GM04504 (cell line): ENCODE measurements at regions not wholly inside any gene's neighbourhood (a gene's known extent, or its start where the extent isn't known, plus 50 kb on each side); places are given as distances from the start of the nearest gene placed in this dataset.

ENCODE experiments used
- DNase-seq: peaks from one replicate; pipeline ENCODE4 v3.0.0-alpha.2; 2012; ENCODE audit warnings: low read depth

DNA sequence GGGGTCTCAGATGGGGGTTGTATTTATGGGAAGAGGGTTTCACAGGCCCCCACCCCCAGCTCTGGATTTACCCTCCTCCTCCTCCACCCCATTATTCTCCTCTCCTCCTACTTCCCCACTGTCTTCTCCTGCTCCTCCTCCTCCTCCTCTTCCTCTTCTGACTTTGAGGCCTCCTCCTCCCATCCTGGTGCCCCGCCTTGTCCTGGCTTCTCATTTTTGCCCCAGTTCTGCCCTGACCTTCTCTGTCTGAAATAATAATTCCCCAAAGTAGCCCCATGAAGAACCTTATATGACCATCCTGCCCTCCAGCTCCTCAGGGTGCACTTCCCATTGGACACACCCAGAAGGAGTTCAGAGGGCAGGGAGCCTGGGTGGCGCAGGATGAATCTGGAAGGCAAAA, 351.4 kb upstream of the GATB start:
- DNase-seq = no peak

DNA sequence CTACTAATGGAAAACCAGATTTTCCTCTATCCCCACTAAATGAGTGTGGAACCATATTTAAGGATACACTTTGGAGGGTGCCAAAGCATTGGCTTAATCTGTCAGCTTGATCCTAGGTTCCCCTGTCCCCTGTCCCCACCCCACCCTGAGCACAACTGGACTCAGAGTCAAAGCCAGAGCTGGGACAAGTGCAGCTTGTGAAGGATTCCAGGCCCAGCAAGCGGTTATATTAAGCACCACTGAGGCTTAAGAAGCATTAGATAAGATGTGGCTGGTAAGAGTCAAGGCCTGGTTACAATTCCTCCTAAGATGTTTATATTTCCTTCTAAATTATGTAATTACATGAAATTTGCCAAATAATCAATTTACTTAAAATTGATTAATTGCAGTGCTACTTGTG, 350.0 kb upstream of the GATB start:
- no peak for DNase-seq

DNA sequence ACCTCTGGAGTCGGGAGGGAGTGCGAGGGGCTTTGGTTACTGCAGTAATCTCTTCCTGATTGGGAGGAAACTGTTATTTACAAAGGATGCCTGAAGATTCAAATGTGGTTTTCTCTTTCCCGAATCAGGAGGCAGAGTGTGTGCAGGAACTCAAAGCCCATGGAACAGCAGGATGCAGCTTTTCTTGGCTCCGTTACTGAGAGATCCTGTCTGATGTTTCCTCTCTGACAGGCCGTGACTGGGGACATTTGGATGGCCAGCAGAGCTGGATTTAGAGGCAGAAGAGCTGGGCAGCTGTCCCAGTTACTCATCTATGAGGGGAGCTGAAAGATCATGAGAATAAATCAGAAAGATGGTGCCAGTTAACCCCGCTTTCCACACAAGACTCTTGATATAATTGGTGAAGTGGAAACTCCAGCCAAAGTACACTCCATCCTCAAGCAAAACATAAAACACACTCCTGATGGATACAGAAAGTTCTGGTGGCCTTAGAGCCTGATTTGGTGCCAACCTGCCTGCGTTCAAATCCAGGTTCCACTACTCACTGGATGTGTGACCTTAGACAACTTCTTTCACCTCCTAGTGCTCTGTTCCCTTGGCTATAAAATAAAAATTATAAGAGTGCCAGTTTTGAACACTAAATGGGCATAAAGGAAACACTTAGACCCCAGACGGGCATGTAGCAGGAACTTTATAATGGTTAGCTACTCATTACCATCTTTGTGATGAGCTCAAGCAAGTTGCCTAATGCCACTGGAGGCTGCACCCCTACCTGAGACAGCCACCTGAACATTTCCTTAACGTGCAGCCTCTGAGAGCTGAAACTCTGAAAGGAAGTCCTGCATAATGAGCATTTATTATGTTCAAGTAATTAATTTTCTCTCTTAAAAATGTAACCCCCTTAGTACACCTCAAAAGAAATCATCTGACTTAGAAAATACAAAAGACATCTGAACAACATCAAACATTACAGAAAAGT, 349.0 kb upstream of the GATB start:
- DNase-seq = peak; percentile 48

DNA sequence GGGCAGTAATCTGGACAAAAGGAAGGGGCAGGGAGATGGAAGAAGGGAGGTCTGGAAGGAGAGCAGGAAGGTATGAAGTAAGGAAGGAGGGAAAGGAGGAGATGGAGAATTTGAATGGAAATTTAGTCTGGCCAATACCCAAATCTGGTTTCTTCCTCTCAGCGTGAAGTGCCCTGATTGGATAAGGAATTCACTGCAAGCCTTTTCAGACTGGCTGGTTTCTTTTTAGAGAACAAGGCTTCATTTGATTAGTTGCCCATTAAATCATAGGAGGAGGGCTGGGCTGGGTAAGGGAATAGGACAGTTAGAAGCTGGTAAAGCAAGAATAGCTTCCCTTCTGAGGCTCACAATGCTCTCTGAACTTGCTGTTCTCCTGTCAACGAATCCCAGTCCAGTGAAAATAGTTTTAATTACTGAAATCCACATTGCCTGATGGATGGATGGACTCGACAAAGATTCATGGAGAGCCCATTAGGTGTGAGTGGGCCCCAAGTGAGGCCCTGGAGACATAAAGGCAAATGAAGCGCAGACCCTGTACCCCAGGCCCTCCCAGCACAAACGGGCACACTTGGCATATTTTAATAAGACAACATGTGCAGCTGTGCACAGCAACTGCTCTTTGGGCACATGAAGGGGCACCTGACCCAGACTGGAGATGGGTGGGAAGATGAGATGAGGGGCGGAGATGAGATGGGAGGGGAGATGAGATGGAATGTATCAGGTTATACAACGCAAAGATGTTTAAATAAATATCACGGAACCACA, 347.1 kb upstream of the GATB start:
- DNase-seq = no peak

DNA sequence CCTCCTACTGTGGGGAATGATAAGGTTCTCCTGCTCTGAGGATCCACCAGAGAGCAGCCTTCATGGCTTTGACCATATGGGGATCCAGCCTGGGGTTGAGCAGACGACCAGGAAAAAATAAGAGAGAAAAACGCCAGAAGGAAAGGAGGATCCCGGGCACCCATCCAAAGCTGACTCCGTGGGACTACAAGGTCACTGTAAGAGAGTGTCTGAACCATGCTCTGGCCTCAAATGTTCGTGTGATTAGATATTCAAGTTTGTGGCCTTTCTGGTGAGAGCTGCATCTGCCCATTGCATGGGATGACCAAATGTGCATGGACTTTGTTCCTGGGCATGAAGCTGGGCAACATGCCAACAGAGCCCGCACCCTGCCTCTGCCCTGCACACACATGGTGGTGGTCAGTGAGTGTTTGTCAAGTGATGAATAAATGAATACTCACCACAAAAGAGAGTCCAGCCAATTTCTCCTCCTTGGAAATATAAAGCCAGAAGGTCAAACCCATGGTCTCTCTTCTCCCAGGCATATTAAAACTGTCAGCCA, 346.0 kb upstream of the GATB start:
- DNase-seq = no peak

- peak; percentile 95 for DNase-seq
Observed at GRCh38 chr4:152106113-152106763, 345.4 kb upstream of the GATB start.

- DNase-seq = no peak
Observed at GRCh38 chr4:152104901-152105357, 344.1 kb upstream of the GATB start.

- no peak for DNase-seq
Observed at GRCh38 chr4:152104356-152104755, 343.5 kb upstream of the GATB start.

- no peak for DNase-seq
Observed at GRCh38 chr4:152103181-152103901, 342.5 kb upstream of the GATB start.

DNA sequence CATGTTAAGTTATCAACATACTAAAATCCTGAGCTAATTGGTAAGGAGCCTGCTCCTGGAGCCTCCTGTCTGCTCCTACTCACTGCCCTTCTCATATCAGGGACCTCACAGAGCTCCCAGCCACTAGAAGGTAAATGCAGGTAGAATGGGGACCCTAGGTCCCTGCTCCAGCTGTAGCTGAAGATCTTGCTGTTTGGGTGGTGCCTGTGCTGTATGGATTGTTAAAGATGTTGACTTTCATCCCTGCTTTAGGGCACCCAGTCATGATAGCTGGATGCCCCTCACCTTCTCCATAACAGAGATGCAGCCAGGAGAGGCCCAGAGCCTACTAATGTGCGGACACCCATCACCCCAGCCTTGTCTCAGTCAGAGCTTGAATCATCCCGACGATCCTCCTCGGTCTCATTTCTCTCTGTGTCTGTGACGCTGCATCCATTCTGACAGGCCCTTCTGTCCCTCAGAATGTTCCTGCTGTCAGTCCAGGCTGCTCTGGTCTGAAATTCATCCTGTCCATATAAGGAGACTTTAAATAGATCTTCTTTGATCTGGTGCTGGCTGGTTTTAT, 341.7 kb upstream of the GATB start:
- no peak for DNase-seq

- DNase-seq = no peak
Observed at GRCh38 chr4:152101556-152102435, 341.0 kb upstream of the GATB start.

DNA sequence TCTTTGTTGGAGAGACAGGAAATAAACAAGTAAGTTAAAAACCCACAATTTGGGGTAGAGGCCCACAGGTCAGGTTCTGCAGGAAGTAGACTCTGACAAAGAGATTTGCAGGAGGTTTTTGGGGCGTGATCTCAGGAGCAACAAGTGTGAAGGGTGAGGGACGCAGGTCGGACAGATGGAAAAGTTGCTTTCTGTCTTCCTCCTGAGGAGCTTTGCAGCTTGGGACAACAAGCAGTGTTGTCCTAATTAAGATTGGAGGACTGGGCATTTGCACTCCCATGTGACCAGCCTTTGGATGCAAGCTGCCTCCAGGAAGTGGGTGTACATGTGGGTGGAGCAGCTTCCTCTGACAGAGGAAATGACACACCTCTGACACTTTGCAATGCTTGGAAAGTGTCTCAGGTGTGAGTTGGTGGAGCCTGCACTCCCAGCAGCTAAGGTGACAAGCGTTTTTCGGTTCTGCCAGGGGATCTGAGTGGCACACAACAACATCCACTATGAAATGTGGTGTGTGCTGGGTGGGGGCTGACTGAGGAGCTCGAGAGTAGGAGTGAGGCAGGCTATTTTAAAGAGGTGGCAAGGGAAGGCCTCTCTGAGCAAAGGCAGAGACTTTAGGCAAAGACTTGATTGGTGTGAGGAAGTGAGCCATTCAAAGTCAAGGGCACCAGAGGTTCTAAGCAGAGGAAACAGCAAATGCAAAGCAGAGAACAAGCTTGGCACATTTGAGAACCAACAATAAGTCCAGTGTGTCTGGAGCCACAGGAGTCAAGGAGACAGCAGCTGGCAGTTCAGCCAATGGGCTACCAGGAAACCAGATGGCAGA, 339.8 kb upstream of the GATB start:
- no peak for DNase-seq

DNA sequence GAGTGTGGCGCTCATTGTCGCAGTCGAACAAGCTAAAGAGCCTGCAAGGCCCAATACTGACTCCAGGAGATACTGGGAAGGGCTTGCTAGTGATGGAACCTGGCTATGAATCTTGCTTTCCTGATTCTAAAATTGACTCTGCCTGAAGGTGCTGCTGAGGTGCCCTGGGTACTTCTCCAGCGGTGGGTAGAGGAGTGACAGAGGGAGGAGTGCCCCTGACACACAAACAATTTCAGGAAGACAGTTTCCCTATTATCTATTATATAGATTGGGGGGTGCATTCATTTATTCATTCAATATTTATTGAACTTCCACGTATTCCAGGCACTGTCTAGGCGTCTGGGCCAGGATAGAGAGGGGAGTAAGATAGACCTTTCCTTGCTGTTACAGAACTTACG, 339.2 kb upstream of the GATB start:
- no peak for DNase-seq

DNA sequence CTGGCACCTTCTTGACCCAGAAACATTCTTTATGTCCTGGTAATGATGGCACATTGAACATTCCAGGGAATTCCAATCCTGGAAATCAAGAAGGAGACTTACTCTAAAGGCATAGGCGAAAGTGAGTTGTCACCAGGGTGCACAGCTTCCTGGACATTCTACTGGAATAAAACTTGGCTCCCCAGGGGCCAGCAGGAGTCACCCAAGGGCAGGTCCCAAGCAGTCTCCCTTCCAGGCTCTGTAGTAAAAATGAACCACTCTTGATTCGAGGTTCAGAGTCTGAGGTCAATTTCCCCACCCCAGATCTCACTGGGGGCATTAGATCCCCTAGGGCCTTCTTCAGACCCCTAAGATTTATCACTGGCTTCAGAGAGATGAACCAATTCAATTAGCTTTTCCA, 338.7 kb upstream of the GATB start:
- no peak for DNase-seq

DNA sequence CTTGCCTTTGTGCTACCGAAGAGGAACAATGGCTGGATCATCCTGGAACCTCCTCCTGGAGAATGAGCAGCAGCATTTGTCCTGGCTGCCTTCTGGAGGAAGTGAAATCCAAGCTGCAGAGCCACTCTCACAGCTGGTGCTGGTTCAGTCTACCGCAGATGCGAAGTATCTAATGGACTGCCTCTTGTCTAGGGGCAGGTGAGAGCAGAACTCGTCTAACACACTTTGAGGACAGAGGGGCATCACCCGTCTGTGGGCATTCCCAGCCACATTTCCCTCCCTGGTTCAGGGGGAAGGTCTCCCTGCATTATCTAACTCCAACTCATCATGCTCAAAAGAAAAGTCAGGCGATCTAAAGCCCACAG, 338.2 kb upstream of the GATB start:
- DNase-seq = no peak

DNA sequence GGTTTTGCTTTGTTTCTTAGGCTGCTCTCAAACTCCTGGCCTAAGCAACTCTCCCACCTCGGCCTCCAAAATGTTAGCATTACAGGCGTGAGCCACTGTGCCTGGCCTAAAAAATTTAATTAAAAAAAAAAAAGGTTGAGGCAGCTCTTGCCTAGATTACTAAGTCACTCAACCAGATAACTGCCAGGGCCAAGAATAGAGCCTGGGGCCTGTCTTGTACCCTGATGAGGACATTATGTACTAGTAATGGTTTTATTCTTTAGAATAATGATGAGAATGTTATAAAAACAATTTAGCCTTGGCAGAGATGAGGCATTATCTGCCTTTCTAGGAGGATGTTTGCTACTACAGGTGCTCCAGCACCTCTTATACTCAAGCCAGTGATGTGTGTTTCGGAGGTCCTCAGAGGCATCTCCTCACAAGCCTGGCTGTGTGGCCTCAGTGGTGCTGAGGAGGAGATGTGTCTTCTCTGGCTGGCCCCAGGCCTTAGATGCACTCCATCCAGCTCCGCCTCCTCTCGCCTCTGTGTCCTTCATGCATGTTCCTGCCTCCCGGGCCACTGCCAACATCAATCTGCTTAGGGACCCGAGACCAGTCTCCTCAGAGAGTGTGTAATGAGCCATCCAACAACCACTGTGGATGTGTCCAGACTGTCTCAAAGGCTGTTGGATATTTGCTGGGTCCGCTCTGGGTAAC, 337.7 kb upstream of the GATB start:
- DNase-seq = no peak

DNA sequence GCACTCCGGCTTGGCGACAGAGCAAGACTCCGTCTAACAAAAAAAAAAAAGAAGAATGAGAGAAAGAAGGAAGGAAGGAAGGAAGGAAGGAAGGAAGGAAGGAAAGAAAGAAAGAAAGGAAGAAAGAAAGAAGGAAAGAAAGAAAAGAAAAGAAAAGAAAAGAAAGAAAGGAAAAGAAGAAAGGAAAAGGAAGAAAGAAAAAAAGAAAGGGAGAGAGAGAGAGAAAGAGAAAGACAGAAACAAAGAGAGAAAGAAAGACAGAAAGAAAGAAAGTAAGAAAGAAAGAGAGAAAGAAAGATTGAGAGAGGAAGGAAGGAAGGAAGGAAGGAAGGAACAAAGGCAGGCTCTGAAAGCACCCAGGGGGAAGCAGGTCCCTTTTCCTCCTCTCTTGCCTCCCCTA, 336.6 kb upstream of the GATB start:
- DNase-seq = no peak

GRCh38 chr4:152095701-152096070, 334.9 kb upstream of the GATB start:
- DNase-seq = no peak
